ENCODE measurements at regions not wholly inside any gene's neighbourhood (a gene's known extent, or its start where the extent isn't known, plus 50 kb on each side); places are given as distances from the start of the nearest gene placed in this dataset.

- no TSS peak for BruUV-seq (replicated peaks)
- H3K4me1 ChIP-seq (ENCODE audit: insufficient read depth, low read length): no peaks in the 10 kb centered on the region
- H3K27me3 ChIP-seq (ENCODE audit: low read length): no peaks in the 10 kb centered on the region
- no peaks in the 10 kb centered on the region for H3K79me2 ChIP-seq (ENCODE audit: low read length)
- intact Hi-C loops (cut with micrococcal nuclease): no loop called here
- no peak overlapping the region for H3K27ac ChIP-seq (ENCODE audit: low read length)
- H2AFZ ChIP-seq (ENCODE audit: low read length): no peak overlapping the region
- H3F3A ChIP-seq (ENCODE audit: low read length, unreplicated experiment): no peaks in the 10 kb centered on the region
- H4K20me1 ChIP-seq (ENCODE audit: low read length): no peaks in the 10 kb centered on the region
- H3K4me2 ChIP-seq (ENCODE audit: low read length): no peak overlapping the region
- H3K9me2 ChIP-seq (replicated peaks; ENCODE audit: low read length): no peaks in the 10 kb centered on the region
- DNase-seq: no peak
- ChIA-PET CTCF (no interaction called here), POLR2A (ENCODE audit: unreplicated experiment) (no interaction called here)
- H3K9ac ChIP-seq (ENCODE audit: low read length): no peak overlapping the region
- ATAC-seq: no peak
- no peaks in the 10 kb centered on the region for H3K9me3 ChIP-seq (ENCODE audit: low read length)
- no peaks in the 10 kb centered on the region for H3K36me3 ChIP-seq (ENCODE audit: low read depth, low read length)
- no peak overlapping the region for H3K4me3 ChIP-seq (ENCODE audit: low read length)
- TF ChIP-seq, protein P1, sequence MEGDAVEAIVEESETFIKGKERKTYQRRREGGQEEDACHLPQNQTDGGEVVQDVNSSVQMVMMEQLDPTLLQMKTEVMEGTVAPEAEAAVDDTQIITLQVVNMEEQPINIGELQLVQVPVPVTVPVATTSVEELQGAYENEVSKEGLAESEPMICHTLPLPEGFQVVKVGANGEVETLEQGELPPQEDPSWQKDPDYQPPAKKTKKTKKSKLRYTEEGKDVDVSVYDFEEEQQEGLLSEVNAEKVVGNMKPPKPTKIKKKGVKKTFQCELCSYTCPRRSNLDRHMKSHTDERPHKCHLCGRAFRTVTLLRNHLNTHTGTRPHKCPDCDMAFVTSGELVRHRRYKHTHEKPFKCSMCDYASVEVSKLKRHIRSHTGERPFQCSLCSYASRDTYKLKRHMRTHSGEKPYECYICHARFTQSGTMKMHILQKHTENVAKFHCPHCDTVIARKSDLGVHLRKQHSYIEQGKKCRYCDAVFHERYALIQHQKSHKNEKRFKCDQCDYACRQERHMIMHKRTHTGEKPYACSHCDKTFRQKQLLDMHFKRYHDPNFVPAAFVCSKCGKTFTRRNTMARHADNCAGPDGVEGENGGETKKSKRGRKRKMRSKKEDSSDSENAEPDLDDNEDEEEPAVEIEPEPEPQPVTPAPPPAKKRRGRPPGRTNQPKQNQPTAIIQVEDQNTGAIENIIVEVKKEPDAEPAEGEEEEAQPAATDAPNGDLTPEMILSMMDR (conservative IDR thresholded peaks at IDR 0.05; ENCODE audit: low read depth, low read length): no peak
These were observed 128.2 kb upstream of the NOCT start for GRCh38 chr4:138887341-138887740.

DNA sequence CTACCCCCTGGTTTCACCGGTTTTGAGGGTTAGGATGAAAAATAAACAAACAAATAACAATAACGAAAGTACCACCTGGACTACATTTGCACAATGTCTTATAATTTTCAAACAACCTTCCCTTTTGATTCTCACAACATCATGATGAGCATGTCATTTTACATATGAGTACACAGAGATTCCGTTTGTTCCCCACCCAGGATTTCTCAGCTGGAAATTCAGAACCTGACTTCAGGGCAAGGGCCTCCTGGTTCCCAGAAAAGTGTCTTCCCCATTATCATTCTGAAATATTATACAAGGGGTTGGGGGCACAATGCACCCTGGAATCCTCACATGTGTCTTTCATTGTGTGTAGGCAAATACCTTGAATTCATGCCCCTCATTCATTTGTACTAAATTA lies 135.8 kb upstream of the NOCT start:
- Histone ChIP-seq H2AFZ (ENCODE audit: low read length) (no peak overlapping the region), H3K27ac (ENCODE audit: low read length) (no peak overlapping the region), H3K4me1 (ENCODE audit: insufficient read depth, low read length) (peaks cover 11% of the 10 kb centered on the region), H3K9me3 (ENCODE audit: low read length) (no peaks in the 10 kb centered on the region), H4K20me1 (ENCODE audit: low read length) (no peaks in the 10 kb centered on the region), H3K36me3 (ENCODE audit: low read depth, low read length) (no peaks in the 10 kb centered on the region), H3K9ac (ENCODE audit: low read length) (no peak overlapping the region), H3K4me3 (ENCODE audit: low read length) (no peak overlapping the region), H3K27me3 (ENCODE audit: low read length) (no peaks in the 10 kb centered on the region), H3F3A (ENCODE audit: low read length, unreplicated experiment) (no peaks in the 10 kb centered on the region), H3K4me2 (ENCODE audit: low read length) (no peak overlapping the region), H3K79me2 (ENCODE audit: low read length) (no peaks in the 10 kb centered on the region), H3K9me2 (replicated peaks; ENCODE audit: low read length) (no peaks in the 10 kb centered on the region)
- POLR2A ChIA-PET (ENCODE audit: unreplicated experiment): no interaction called here
- CTCF ChIA-PET: no interaction called here
- no peak for ATAC-seq
- BruUV-seq (replicated peaks): no TSS peak
- intact Hi-C loops (cut with micrococcal nuclease): no loop called here
- TF ChIP-seq, protein P1 (conservative IDR thresholded peaks at IDR 0.05; ENCODE audit: low read depth, low read length): no peak
- TF ChIP-seq EZH2phosphoT487 (IDR thresholded peaks at IDR 0.05; ENCODE audit: borderline replicate concordance, low read length) (no peak), EZH2 (IDR thresholded peaks at IDR 0.05; ENCODE audit: low read length, unreplicated experiment) (no peak)
- no peak for DNase-seq

GRCh38 chr4:138875891-138876608 lies 139.5 kb upstream of the NOCT start:
- Histone ChIP-seq H3K4me2 (ENCODE audit: low read length) (no peak overlapping the region), H3K4me3 (ENCODE audit: low read length) (no peak overlapping the region), H3K79me2 (ENCODE audit: low read length) (no peaks in the 10 kb centered on the region), H3F3A (ENCODE audit: low read length, unreplicated experiment) (no peaks in the 10 kb centered on the region), H3K9ac (ENCODE audit: low read length) (no peak overlapping the region), H3K4me1 (ENCODE audit: insufficient read depth, low read length) (peaks cover 11% of the 10 kb centered on the region), H2AFZ (ENCODE audit: low read length) (no peak overlapping the region), H3K36me3 (ENCODE audit: low read depth, low read length) (no peaks in the 10 kb centered on the region), H3K27me3 (ENCODE audit: low read length) (no peaks in the 10 kb centered on the region), H3K9me2 (replicated peaks; ENCODE audit: low read length) (no peaks in the 10 kb centered on the region), H4K20me1 (ENCODE audit: low read length) (no peaks in the 10 kb centered on the region), H3K9me3 (ENCODE audit: low read length) (no peaks in the 10 kb centered on the region), H3K27ac (ENCODE audit: low read length) (no peak overlapping the region)
- POLR2A ChIA-PET (ENCODE audit: unreplicated experiment): no interaction called here
- BruUV-seq (replicated peaks): no TSS peak
- ATAC-seq: peak; percentile 60
- intact Hi-C loops (cut with micrococcal nuclease): loop anchor here (2.0 kb wide), 1 partner anchor 35 kb away; no protein-coding TSS in a partner anchor
- CTCF ChIA-PET: no interaction called here
- DNase-seq: peak; percentile 58
- TF ChIP-seq, protein P1 (conservative IDR thresholded peaks at IDR 0.05; ENCODE audit: low read depth, low read length): no peak
- no peak for TF ChIP-seq EZH2 (IDR thresholded peaks at IDR 0.05; ENCODE audit: low read length, unreplicated experiment)
- TF ChIP-seq EZH2phosphoT487 (IDR thresholded peaks at IDR 0.05; ENCODE audit: borderline replicate concordance, low read length): no peak

Measured in PC-3 (cell line).